ENCODE measurements at regions not wholly inside any gene's neighbourhood (a gene's known extent, or its start where the extent isn't known, plus 50 kb on each side); places are given as distances from the start of the nearest gene placed in this dataset.

GRCh38 chr4:110788302-110788701 lies 165.4 kb upstream of the PITX2 start:
- TF ChIP-seq EZH2 (IDR thresholded peaks at IDR 0.05; ENCODE audit: borderline replicate concordance, low read depth, low read length) (no peak), CTCF (IDR thresholded peaks at IDR 0.05 in 2 of 3, conservative IDR thresholded peaks at IDR 0.05 in 1 of 3; ENCODE audit: insufficient read depth in 2 of 3, low read depth in 1 of 3, low read length in 3 of 3) (no peak), ADNP (tag; IDR thresholded peaks at IDR 0.05) (no peak), POLR2A (conservative IDR thresholded peaks at IDR 0.05) (no peak)
